GM19035 (cell line): ENCODE measurements at regions not wholly inside any gene's neighbourhood (a gene's known extent, or its start where the extent isn't known, plus 50 kb on each side); places are given as distances from the start of the nearest gene placed in this dataset.
"Not testable (repeated sequence)": the region's sequence is repeated elsewhere in the genome, so short reads cannot be mapped to it uniquely, and the experiment has no call there.

Experiments
- ATAC-seq: cut with Tn5 transposase; IDR thresholded peaks from one replicate; pipeline ENCODE4 v1.9.1; 2021; ENCODE audit not compliant: unreplicated experiment

GRCh38 chr21:17327715-17328114 is 185.1 kb upstream of the CXADR start:
- ATAC-seq: not testable (repeated sequence)

- no peak for ATAC-seq
These were observed 178.4 kb upstream of the CXADR start for GRCh38 chr21:17334484-17334883.

- no peak for ATAC-seq
These were observed 172.8 kb upstream of the CXADR start for GRCh38 chr21:17340081-17340480.

GRCh38 chr21:17343055-17343454 is 169.8 kb upstream of the CXADR start:
- ATAC-seq: no peak

GRCh38 chr21:17348357-17348756 is 164.5 kb upstream of the CXADR start:
- no peak for ATAC-seq

GRCh38 chr21:17348849-17349248 is 164.0 kb upstream of the CXADR start:
- no peak for ATAC-seq

GRCh38 chr21:17351766-17352165 is 161.1 kb upstream of the CXADR start:
- no peak for ATAC-seq

GRCh38 chr21:17352996-17353655 is 159.7 kb upstream of the CXADR start:
- no peak for ATAC-seq

- no peak for ATAC-seq
These were observed 153.1 kb upstream of the CXADR start for GRCh38 chr21:17359781-17360180.

- ATAC-seq: no peak
These were observed 144.0 kb upstream of the CXADR start for GRCh38 chr21:17368748-17369363.

GRCh38 chr21:17370263-17370662 is 142.6 kb upstream of the CXADR start:
- no peak for ATAC-seq

- no peak for ATAC-seq
These were observed 141.9 kb upstream of the CXADR start for GRCh38 chr21:17370916-17371315.

GRCh38 chr21:17371450-17371849 is 141.4 kb upstream of the CXADR start:
- ATAC-seq: no peak

- no peak for ATAC-seq
These were observed 140.6 kb upstream of the CXADR start for GRCh38 chr21:17372200-17372599.

GRCh38 chr21:17386498-17386897 is 126.3 kb upstream of the CXADR start:
- ATAC-seq: no peak

GRCh38 chr21:17387030-17387617 is 125.7 kb upstream of the CXADR start:
- ATAC-seq: peak; percentile 79

- ATAC-seq: no peak
These were observed 124.6 kb upstream of the CXADR start for GRCh38 chr21:17388226-17388625.

- ATAC-seq: no peak
These were observed 123.5 kb upstream of the CXADR start for GRCh38 chr21:17389311-17389710.

- ATAC-seq: no peak
These were observed 122.3 kb upstream of the CXADR start for GRCh38 chr21:17390569-17390968.

GRCh38 chr21:17391811-17392340 is 121.0 kb upstream of the CXADR start:
- no peak for ATAC-seq

- no peak for ATAC-seq
These were observed 119.4 kb upstream of the CXADR start for GRCh38 chr21:17393413-17393812.

- ATAC-seq: no peak
These were observed 115.9 kb upstream of the CXADR start for GRCh38 chr21:17396948-17397347.
